HG02870 (cell line): ENCODE measurements at regions not wholly inside any gene's neighbourhood (a gene's known extent, or its start where the extent isn't known, plus 50 kb on each side); places are given as distances from the start of the nearest gene placed in this dataset.
"Not testable (repeated sequence)": the region's sequence is repeated elsewhere in the genome, so short reads cannot be mapped to it uniquely, and the experiment has no call there.

ENCODE experiments used
- ATAC-seq: cut with Tn5 transposase; IDR thresholded peaks from one replicate; pipeline ENCODE4 v1.9.1; 2021; ENCODE audit warnings: mild to moderate bottlenecking, moderate library complexity; ENCODE audit not compliant: unreplicated experiment

- no peak for ATAC-seq
Measured at GRCh38 chr10:84571146-84571545, 242.8 kb downstream of the CCSER2 start.

GRCh38 chr10:84574102-84574501, 245.7 kb downstream of the CCSER2 start:
- ATAC-seq: no peak

- ATAC-seq: no peak
Measured at GRCh38 chr10:84581976-84582375, 253.6 kb downstream of the CCSER2 start.

- no peak for ATAC-seq
Measured at GRCh38 chr10:84583501-84583900, 255.1 kb downstream of the CCSER2 start.

- ATAC-seq: no peak
Measured at GRCh38 chr10:84587789-84588188, 259.4 kb downstream of the CCSER2 start.

GRCh38 chr10:84588426-84588825, 260.0 kb downstream of the CCSER2 start:
- no peak for ATAC-seq

- no peak for ATAC-seq
Measured at GRCh38 chr10:84588971-84589370, 260.6 kb downstream of the CCSER2 start.

- no peak for ATAC-seq
Measured at GRCh38 chr10:84589526-84590205, 261.3 kb downstream of the CCSER2 start.

- ATAC-seq: no peak
Measured at GRCh38 chr10:84590327-84591193, 262.2 kb downstream of the CCSER2 start.

- ATAC-seq: no peak
Measured at GRCh38 chr10:84593506-84593905, 265.1 kb downstream of the CCSER2 start.

- ATAC-seq: no peak
Measured at GRCh38 chr10:84596585-84596984, 268.2 kb downstream of the CCSER2 start.

GRCh38 chr10:84599254-84599653, 270.9 kb downstream of the CCSER2 start:
- no peak for ATAC-seq

GRCh38 chr10:84600947-84601346, 272.6 kb downstream of the CCSER2 start:
- ATAC-seq: no peak

- ATAC-seq: not testable (repeated sequence)
Measured at GRCh38 chr10:84602543-84602942, 274.2 kb downstream of the CCSER2 start.

- ATAC-seq: no peak
Measured at GRCh38 chr10:84603971-84604370, 275.6 kb downstream of the CCSER2 start.

GRCh38 chr10:84605802-84606201, 277.4 kb downstream of the CCSER2 start:
- ATAC-seq: no peak

- no peak for ATAC-seq
Measured at GRCh38 chr10:84606428-84606827, 278.0 kb downstream of the CCSER2 start.

GRCh38 chr10:84607044-84607443, 278.7 kb downstream of the CCSER2 start:
- ATAC-seq: no peak

GRCh38 chr10:84607523-84607922, 279.1 kb downstream of the CCSER2 start:
- ATAC-seq: no peak

GRCh38 chr10:84608126-84608525, 279.7 kb downstream of the CCSER2 start:
- no peak for ATAC-seq

GRCh38 chr10:84613336-84614021, 285.1 kb downstream of the CCSER2 start:
- peak; percentile 44 for ATAC-seq
